Thymus (tissue), 11 donors: ENCODE measurements at regions not wholly inside any gene's neighbourhood (a gene's known extent, or its start where the extent isn't known, plus 50 kb on each side); places are given as distances from the start of the nearest gene placed in this dataset.
A peak's percentile ranks its signal among the peaks of the same experiment; 100 is the strongest.

ENCODE experiments used
- DNase-seq, 9 donors: peaks; one replicate each; pipeline ENCODE4 v3.0.0-alpha.2; 2013; ENCODE audit warnings: low spot score in 9 of 9, low read depth in 6 of 9, missing footprints in 1 of 9
- H3K27ac ChIP-seq, 2 donors: one replicate each; pipeline ENCODE4 v1.5.1; 2013; ENCODE audit warnings: control low read depth in 1 of 2, low read depth in 1 of 2, low read length in 1 of 2, mild to moderate bottlenecking in 1 of 2, moderate library complexity in 1 of 2
- H3K27me3 ChIP-seq, 2 donors: one replicate each; pipeline ENCODE4 v1.5.1; 2013; ENCODE audit warnings: low read length in 1 of 2; ENCODE audit not compliant: control insufficient read depth in 2 of 2, insufficient read depth in 1 of 2
- H3K36me3 ChIP-seq, 2 donors: one replicate each; pipeline ENCODE4 v1.5.1; 2013; ENCODE audit warnings: low read length in 1 of 2, mild to moderate bottlenecking in 1 of 2, moderate library complexity in 1 of 2; ENCODE audit not compliant: control insufficient read depth in 2 of 2, insufficient read depth in 2 of 2
- H3K4me1 ChIP-seq, 2 donors: one replicate each; pipeline ENCODE4 v1.5.1; 2013; ENCODE audit warnings: low read length in 2 of 2; ENCODE audit not compliant: control insufficient read depth in 2 of 2, insufficient read depth in 2 of 2
- H3K4me3 ChIP-seq, 2 donors: one replicate each; pipeline ENCODE4 v1.5.1; 2013; ENCODE audit warnings: low read length in 2 of 2, control low read depth in 1 of 2, mild to moderate bottlenecking in 1 of 2
- H3K9me3 ChIP-seq, 2 donors: one replicate each; pipeline ENCODE4 v1.5.1; 2013; ENCODE audit warnings: low read length in 1 of 2, mild to moderate bottlenecking in 1 of 2; ENCODE audit not compliant: control insufficient read depth in 2 of 2, insufficient read depth in 1 of 2
- WGBS: extraction: QIAGEN DNeasy Blood & Tissue Kit; methylation state at CpG from one replicate; pipeline ENCODE4 v1.1.7; 2013; 5-methylcytosine and 5-hydroxymethylcytosine counted together
- donor health status: healthy.

DNA sequence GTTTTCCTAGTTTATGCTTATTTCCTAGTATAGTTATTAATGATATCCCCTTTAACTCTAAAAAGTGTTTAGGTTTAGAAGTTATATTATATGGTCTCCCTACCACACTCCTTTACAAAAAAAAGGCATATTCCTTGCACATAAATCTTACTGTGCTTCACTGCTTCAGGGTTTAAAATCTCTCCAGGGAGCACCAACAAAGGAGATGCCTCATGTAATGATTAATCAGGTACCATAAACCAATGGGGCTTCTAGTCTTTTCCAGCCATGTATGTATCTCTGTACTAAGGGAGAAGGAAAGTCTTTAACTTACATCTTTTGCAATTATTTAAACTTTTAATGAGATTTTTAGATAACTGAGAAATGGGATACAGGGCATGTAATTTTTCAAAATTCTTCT, 91.5 kb upstream of the RBMS3 start:
- no peak for DNase-seq
- Histone ChIP-seq H3K9me3 (no peaks in the 10 kb centered on the region), H3K27me3 (no peaks in the 10 kb centered on the region), H3K27ac (no peak overlapping the region), H3K4me1 (no peaks in the 10 kb centered on the region), H3K4me3 (no peak overlapping the region), H3K36me3 (no peaks in the 10 kb centered on the region)

DNA sequence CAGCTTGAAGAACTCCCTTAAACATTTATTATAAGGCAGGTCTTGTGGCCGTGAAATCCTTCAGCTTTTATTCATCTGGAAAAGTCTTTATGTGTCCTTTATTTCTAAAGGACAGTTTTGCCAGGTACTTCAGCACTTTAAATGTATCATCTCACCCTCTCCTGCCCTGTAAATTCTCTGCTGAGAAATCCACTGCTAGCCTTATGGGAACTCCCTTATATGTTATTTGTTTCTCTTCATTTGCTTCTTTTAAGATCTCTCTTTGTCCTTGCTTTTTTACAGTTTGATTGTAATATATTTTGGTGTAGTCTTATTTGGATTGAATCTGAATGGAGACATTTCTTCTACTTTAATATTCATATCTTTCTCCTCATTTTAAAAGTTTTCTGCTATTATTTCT, 86.7 kb upstream of the RBMS3 start:
- Histone ChIP-seq H3K4me3 (no peak overlapping the region), H3K9me3 (peaks cover 0 to 4% of the 10 kb centered on the region in 2 donors), H3K4me1 (no peaks in the 10 kb centered on the region), H3K27me3 (no peaks in the 10 kb centered on the region), H3K36me3 (no peaks in the 10 kb centered on the region), H3K27ac (no peak overlapping the region)
- DNase-seq = no peak
- 96% methylated on average over 1 of the region's 1 CpG for WGBS

DNA sequence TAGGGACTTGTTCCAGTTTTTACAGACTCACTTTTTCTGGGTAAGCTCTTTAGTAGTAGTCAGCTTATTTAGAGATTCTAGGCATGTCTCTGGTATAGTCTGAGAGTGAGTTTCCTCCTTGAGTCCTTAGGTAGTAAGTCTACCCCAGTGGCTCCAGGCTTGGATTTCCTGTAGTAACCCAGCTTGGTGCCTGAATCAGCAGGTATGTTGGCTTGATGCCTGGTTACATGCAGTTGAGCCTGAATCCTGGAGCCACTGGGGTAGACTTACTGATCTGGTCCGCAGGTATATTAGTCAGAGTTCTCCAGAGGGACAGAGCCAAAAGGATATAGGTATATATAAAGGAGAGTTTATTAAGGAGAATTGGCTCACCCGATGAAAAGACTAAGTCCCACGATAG, 85.8 kb upstream of the RBMS3 start:
- Histone ChIP-seq H3K4me1 (no peaks in the 10 kb centered on the region), H3K27me3 (no peaks in the 10 kb centered on the region), H3K9me3 (peaks cover 0 to 4% of the 10 kb centered on the region in 2 donors), H3K4me3 (no peak overlapping the region), H3K27ac (no peak overlapping the region), H3K36me3 (no peaks in the 10 kb centered on the region)
- DNase-seq = no peak
- WGBS = 66% methylated on average over 3 of the region's 3 CpGs

DNA sequence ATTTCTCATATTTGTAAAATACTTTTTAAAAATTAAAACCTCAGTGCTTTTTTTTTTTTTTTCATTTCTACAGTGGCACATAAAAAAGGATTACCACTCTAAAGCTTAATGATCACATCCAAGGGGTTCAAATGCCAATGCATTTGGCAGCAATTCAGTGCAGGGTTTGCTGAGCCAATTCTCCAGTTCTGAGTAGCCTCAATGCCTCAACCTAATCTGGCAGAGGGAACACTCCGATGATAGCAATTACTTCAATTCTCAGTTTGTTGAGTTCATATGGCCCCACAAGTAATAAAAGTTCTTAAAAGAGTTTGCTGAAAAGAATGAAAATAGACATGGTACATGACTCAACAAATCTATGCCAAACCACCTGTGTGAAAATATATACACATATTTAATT, 79.3 kb upstream of the RBMS3 start:
- H3K36me3 ChIP-seq = no peaks in the 10 kb centered on the region
- no peaks in the 10 kb centered on the region for H3K9me3 ChIP-seq
- DNase-seq = no peak
- H3K27me3 ChIP-seq = no peaks in the 10 kb centered on the region
- H3K4me1 ChIP-seq = no peaks in the 10 kb centered on the region
- H3K4me3 ChIP-seq = no peak overlapping the region
- WGBS = 99% methylated on average over 1 of the region's 1 CpG
- no peak overlapping the region for H3K27ac ChIP-seq

DNA sequence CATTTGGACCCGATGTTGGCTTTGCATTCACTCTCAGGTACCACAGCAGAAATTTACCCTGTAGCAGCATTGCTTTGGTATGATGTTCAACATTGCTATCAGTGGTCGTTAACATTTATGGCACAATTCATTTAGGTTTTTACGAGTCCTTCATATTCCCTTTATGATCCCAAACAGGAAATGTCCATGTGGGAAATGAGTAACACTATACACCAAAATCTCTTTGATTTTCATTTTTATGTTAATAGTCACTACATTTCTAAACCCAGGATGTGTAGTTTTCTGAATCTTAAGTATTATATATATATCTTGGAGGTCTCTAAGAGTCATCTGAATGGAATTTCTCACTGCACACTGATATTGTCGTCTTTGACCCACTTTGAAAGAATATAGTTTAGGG, 78.5 kb upstream of the RBMS3 start:
- Histone ChIP-seq H3K4me1 (no peaks in the 10 kb centered on the region), H3K36me3 (no peaks in the 10 kb centered on the region), H3K27me3 (no peaks in the 10 kb centered on the region), H3K9me3 (no peaks in the 10 kb centered on the region), H3K27ac (no peak overlapping the region), H3K4me3 (no peak overlapping the region)
- no peak for DNase-seq
- 91% methylated on average over 4 of the region's 4 CpGs for WGBS

DNA sequence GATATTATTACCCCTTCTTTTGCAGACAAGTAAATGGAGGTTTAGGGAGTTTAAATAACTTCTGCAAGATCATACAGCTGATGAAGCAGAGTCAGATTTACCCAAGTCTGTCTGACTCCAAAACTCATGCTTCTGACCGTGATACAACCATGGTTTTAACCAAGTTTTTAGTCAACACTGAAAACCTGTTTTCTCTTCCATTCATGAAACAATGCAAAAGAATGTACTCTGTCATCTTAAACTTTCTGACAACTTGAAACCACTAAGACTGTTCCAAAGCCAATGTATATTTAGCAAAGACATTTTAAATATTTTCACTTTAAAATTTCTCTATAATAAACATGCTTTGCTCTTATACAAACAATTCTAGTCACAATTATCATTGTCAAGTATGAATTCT, 77.0 kb upstream of the RBMS3 start:
- Histone ChIP-seq H3K27ac (no peak overlapping the region), H3K4me3 (no peak overlapping the region), H3K27me3 (no peaks in the 10 kb centered on the region), H3K4me1 (no peaks in the 10 kb centered on the region), H3K9me3 (no peaks in the 10 kb centered on the region), H3K36me3 (no peaks in the 10 kb centered on the region)
- no peak for DNase-seq
- 96% methylated on average over 1 of the region's 1 CpG for WGBS

DNA sequence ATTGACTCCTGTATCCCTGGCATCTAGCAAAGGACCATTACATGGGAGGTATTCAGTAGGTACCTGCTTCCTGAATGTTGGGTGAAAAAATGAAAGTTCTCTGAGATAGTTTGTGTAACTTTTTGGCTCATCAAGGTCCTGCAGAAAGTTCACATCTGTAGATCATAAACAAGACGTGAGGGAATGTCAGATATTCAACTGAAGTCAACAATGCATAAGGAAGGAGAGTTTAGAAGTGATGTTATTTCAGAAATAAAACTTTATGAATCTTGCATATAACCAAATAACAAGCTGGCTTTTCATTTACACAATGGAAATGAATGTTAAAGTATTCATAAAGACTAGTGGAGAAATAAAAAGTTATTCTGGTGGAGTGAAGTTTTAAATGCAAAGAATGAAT, 73.4 kb upstream of the RBMS3 start:
- 93% methylated on average over 1 of the region's 1 CpG for WGBS
- Histone ChIP-seq H3K36me3 (no peaks in the 10 kb centered on the region), H3K27ac (no peak overlapping the region), H3K9me3 (no peaks in the 10 kb centered on the region), H3K27me3 (no peaks in the 10 kb centered on the region), H3K4me1 (no peaks in the 10 kb centered on the region), H3K4me3 (no peak overlapping the region)
- no peak for DNase-seq

DNA sequence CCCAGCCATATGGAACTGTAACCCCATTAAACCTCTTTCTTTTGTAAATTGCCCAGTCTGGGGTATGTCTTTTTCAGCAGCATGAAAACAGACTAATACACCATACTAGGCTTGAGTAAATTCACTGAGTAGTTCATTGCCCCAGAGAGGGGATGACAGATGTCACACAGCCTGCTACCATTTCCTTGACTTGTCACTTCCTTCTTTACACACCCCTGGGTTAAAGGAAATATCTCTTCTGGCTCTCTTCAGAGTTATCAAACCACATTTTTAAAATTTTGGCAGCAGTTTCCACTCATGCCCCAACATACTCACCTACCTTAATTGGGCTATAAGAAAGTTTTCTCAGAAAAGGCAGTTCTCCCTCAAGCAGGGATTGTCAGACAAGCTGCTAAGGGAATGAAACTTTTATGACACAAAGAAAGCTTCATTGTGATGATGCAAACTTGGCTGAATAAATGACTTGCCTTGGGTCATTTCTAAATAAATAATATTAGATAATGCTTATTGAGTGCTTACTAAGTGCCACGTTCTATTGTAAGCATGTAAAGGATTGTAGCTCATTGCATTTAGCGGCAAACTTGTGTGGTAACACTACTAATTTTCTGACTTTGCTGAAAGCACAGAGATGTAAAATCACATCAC, 68.0 kb upstream of the RBMS3 start:
- DNase-seq = peak in 1 of 9 donors; percentile 9
- no peaks in the 10 kb centered on the region for H3K36me3 ChIP-seq
- no peaks in the 10 kb centered on the region for H3K4me1 ChIP-seq
- H3K27ac ChIP-seq = no peak overlapping the region
- H3K27me3 ChIP-seq = peaks cover 0 to 2% of the 10 kb centered on the region in 2 donors
- H3K9me3 ChIP-seq = no peaks in the 10 kb centered on the region
- no peak overlapping the region for H3K4me3 ChIP-seq
- 97% methylated on average over 2 of the region's 2 CpGs for WGBS

DNA sequence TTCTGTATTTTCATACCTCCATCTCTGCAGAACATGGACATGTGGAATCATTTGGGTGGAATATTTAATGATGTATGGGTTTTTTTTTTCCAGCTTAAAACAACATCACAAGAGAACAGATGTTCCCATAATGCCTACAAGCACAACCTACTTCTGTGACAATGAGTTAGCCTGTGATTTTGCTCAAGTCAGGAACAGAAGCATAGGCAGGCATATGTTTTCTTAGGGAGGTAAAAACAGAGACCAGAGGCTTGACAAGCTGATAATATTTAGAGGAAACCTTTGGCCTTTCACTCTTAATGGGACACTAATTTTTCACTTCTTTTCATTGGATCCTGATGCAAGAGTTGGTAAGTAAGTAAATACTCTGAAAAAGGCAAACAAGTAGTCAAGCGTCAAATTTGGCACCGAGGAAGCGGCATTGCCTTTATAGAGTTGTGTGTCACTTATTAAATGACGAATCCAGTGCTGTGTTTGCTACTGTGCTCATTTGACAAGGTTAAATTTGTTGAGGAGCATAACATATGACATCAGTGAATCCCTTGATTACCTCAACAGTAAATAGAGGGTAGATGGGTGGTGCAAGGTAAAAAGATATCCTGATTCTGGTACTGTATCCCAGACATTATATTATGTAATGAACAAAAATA, 66.7 kb upstream of the RBMS3 start:
- Histone ChIP-seq H3K4me1 (no peaks in the 10 kb centered on the region), H3K9me3 (no peaks in the 10 kb centered on the region), H3K36me3 (no peaks in the 10 kb centered on the region), H3K27ac (no peak overlapping the region), H3K4me3 (no peak overlapping the region), H3K27me3 (peaks cover 0 to 2% of the 10 kb centered on the region in 2 donors)
- over 99% methylated on average over 4 of the region's 4 CpGs for WGBS
- DNase-seq = no peak
